ENCODE measurements at regions not wholly inside any gene's neighbourhood (a gene's known extent, or its start where the extent isn't known, plus 50 kb on each side); places are given as distances from the start of the nearest gene placed in this dataset.

DNA sequence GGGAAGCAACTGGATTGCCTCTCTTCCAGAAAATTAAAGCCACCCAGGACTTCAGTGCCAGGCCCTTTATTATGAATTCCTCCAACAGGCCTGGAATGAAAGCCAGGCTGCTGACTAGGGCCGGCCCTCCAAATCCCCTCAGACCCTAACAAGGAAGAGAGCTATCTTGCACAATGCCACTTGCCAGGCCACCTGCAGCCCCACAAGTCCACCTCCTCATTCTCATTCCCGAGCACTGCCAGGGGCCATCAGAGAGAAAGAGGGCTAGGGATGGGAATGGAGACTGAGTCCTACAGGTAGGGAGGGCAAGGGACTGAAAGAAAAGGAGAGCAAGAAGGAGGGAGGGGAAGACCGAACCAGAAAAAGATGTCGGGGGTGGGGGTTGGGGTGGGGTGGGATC is 86.5 kb downstream of the MRPL14 start:
- intact Hi-C loops (cut with DNase I; ENCODE audit: low total_unique reads) = no loop called here
- Histone ChIP-seq H3K4me3 (no peak overlapping the region), H3K27ac (no peak overlapping the region), H3K9me3 (no peaks in the 10 kb centered on the region), H3K36me3 (ENCODE audit: low read depth, missing control alignments) (no peaks in the 10 kb centered on the region), H3K27me3 (no peaks in the 10 kb centered on the region), H3K4me1 (peaks cover 7% of the 10 kb centered on the region)
- TF ChIP-seq, protein P1, sequence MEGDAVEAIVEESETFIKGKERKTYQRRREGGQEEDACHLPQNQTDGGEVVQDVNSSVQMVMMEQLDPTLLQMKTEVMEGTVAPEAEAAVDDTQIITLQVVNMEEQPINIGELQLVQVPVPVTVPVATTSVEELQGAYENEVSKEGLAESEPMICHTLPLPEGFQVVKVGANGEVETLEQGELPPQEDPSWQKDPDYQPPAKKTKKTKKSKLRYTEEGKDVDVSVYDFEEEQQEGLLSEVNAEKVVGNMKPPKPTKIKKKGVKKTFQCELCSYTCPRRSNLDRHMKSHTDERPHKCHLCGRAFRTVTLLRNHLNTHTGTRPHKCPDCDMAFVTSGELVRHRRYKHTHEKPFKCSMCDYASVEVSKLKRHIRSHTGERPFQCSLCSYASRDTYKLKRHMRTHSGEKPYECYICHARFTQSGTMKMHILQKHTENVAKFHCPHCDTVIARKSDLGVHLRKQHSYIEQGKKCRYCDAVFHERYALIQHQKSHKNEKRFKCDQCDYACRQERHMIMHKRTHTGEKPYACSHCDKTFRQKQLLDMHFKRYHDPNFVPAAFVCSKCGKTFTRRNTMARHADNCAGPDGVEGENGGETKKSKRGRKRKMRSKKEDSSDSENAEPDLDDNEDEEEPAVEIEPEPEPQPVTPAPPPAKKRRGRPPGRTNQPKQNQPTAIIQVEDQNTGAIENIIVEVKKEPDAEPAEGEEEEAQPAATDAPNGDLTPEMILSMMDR (IDR thresholded peaks at IDR 0.05) = no peak
- no peak for TF ChIP-seq POLR2A (IDR thresholded peaks at IDR 0.05)
- no peak for DNase-seq
- WGBS, 2 donors = 82 to 95% methylated on average over 4 of the region's 4 CpGs

DNA sequence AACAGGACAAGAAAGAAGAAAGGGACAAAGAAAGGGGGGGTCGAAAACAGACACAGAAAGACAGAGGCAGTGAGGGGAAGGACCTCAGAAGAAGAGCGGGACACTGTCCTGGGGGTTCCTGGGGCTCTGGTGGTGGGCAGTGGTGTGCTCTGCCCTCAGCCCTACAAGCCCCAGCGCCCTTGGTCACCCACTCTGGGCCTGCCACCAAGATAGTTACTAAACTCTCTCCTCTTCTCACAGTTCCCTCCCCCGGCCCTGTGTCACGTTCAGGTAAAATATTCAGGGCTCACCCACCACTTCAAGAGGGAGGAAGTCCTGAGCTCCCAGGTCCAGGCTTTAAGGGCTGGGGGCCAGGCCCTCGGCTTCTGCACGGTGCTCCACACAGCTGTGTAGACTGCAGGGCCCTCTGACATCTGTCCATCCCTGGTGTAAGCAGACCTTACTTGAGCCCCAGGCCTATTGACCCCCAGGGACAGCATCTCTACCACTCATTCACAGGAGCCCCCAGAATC is 87.4 kb downstream of the MRPL14 start:
- intact Hi-C loops (cut with DNase I; ENCODE audit: low total_unique reads) = no loop called here
- no peak for DNase-seq
- H3K27ac ChIP-seq = no peak overlapping the region
- 82 to 84% methylated on average over 5 to 7 of the region's 7 CpGs for WGBS, 2 donors
- H3K4me1 ChIP-seq = peaks cover 7% of the 10 kb centered on the region
- H3K36me3 ChIP-seq (ENCODE audit: low read depth, missing control alignments) = no peaks in the 10 kb centered on the region
- no peak overlapping the region for H3K4me3 ChIP-seq
- TF ChIP-seq, protein P1 (IDR thresholded peaks at IDR 0.05) = no peak
- TF ChIP-seq POLR2A (IDR thresholded peaks at IDR 0.05) = no peak
- H3K9me3 ChIP-seq = no peaks in the 10 kb centered on the region
- no peaks in the 10 kb centered on the region for H3K27me3 ChIP-seq

DNA sequence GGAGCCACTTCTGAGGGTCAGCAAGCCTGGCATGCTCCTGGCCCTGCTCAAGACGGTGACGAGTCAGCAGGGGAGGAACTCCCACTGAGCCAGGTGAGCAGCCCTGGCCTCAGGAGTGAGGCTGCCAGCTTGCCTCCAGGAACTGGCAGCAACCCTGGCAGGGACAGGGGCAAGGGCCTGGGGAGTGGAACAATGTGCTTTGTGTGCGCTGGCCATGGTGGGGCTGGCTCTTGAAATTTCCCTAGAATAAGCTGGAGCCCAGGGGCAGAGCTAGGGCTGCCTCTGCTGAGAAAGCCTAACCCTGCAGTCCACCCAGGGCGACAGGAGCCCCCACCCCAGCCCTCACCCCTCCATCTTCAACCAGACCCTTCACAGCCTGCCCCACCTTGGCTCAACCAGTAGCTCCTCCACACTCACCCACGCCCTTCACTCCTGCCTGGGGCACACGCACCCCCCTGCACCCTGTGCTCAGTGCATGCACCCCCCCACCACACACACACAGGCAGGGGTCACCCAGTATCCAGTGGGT is 88.0 kb downstream of the MRPL14 start:
- no peak for DNase-seq
- no peak overlapping the region for H3K4me3 ChIP-seq
- WGBS, 2 donors = 90 to 95% methylated on average over 6 of the region's 6 CpGs
- no peaks in the 10 kb centered on the region for H3K9me3 ChIP-seq
- no peak for TF ChIP-seq POLR2A (IDR thresholded peaks at IDR 0.05)
- TF ChIP-seq, protein P1 (IDR thresholded peaks at IDR 0.05) = no peak
- intact Hi-C loops (cut with DNase I; ENCODE audit: low total_unique reads) = no loop called here
- H3K27ac ChIP-seq = no peak overlapping the region
- H3K36me3 ChIP-seq (ENCODE audit: low read depth, missing control alignments) = no peaks in the 10 kb centered on the region
- H3K4me1 ChIP-seq = peaks cover 7% of the 10 kb centered on the region
- no peaks in the 10 kb centered on the region for H3K27me3 ChIP-seq

DNA sequence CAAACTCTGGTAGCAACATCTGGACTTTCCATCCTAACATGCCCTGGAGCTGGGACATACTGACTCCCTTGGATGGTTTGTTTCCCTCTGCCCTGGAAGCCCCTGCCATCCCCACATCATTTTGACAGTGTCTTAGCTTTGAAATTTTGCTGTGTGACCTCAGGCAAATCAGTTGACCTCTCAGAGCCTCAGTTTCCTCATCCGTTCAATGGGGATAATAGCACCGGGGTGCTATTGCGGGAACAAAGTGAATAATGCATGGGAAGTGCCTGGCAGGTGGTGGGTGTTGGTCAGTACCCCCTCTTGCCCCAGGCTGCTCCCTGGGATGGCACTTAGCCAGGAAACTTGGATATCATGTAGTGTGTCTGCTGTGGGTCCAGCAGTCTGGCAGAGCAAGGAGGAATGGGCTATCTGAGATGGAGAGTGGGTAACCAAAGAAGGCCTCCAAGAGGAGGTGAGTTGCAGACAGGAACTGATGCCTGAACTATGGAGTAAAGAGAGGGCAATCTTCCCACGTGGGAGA is 88.6 kb downstream of the MRPL14 start:
- no peak for DNase-seq
- TF ChIP-seq POLR2A (IDR thresholded peaks at IDR 0.05) = no peak
- TF ChIP-seq, protein P1 (IDR thresholded peaks at IDR 0.05) = no peak
- Histone ChIP-seq H3K27ac (no peak overlapping the region), H3K4me1 (peaks cover 7% of the 10 kb centered on the region), H3K27me3 (no peaks in the 10 kb centered on the region), H3K4me3 (no peak overlapping the region), H3K36me3 (ENCODE audit: low read depth, missing control alignments) (no peaks in the 10 kb centered on the region), H3K9me3 (no peaks in the 10 kb centered on the region)
- 81 to 90% methylated on average over 4 of the region's 4 CpGs for WGBS, 2 donors
- intact Hi-C loops (cut with DNase I; ENCODE audit: low total_unique reads) = no loop called here
